ENCODE measurements at regions not wholly inside any gene's neighbourhood (a gene's known extent, or its start where the extent isn't known, plus 50 kb on each side); places are given as distances from the start of the nearest gene placed in this dataset.
"Not testable (repeated sequence)": the region's sequence is repeated elsewhere in the genome, so short reads cannot be mapped to it uniquely, and the experiment has no call there.

GRCh38 chr12:131443019-131444000 lies 267.6 kb upstream of the SFSWAP start:
- DNase-seq: no peak

DNA sequence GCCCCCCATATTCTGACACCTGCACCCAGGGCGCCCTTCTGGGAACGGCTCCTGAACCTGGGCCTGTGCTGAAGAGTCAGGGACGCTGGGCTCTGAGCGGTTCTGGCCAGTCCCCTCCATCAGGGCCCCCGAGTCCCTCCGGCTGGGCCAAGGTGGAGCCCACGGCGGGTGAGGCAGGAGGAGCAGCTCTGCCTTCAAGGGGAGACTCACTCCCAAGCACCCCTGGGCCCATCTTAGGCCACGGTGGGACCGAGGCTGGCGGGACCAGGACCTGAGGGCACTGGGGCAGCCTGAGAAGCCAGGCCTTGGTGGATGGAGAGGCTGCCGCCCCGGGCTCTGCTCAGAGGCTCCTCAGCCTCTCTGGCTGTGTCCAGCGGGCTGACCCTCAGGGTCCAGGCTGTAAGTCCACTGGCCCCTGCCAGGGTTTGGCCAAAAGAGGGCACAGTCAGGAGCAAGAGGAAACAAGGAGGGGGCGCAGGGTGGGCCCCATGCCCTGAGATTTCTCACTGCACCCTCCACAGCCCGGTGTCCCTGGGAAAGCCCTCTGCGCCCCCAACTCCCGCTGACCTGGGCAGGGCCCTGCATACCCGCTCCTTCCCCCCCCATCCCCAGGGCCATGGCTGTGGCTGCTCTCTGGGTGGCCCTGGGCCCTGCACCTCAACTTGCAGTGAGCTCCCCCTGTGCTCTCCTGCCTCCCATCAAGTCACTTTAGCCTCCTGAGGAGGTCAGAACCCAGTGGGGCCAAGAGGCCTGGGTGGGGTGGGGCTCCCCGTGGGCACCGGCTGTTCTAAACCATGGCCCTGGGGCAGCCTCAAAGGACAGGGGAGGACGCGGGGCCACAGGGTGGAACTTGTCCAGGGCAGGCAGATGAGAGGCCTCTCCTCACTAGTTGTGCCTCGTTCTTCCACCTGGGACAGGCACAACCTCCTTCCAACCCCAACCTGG lies 266.4 kb upstream of the SFSWAP start:
- DNase-seq: no peak

GRCh38 chr12:131445184-131445774 lies 265.6 kb upstream of the SFSWAP start:
- no peak for DNase-seq

DNA sequence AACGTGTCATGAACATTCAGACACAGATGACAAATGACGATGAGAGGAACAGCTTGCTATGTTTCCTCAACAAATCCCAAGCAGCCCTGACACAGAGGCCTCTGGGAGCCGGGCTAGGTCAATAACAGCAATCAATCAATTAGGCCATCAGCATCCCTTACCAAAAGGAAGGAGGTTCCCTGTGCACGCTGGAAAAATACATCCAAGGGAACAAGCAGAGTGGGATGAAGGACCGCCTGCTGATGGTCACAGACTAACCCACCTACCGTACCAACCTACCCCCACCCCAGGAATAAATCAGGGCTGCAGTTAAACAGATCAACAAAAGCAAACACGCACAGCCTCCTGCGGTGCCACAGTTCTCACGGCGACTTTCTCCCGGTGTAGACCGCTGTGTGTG lies 265.1 kb upstream of the SFSWAP start:
- no peak for DNase-seq

- DNase-seq: not testable (repeated sequence)
These were observed 263.3 kb upstream of the SFSWAP start for GRCh38 chr12:131447636-131448035.

- no peak for DNase-seq
These were observed 262.6 kb upstream of the SFSWAP start for GRCh38 chr12:131448254-131448795.

DNA sequence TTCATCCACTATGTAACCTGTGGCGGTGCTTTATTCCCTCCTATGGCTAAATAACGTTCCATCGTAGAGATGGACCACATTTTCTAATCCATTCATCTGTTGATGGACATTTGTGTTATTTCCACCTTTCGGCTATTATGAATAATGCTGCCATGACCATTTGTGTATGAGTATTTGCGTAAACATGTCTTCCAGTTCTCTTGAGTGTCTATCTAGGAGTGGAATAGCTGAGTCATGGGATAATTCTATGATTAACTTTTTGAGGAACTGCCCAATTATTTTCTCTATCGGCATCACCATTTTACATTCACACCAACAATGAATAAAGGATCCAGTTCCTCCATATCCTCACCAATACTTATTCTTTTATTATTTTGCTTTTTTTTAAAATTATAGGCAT lies 261.9 kb upstream of the SFSWAP start:
- no peak for DNase-seq

DNA sequence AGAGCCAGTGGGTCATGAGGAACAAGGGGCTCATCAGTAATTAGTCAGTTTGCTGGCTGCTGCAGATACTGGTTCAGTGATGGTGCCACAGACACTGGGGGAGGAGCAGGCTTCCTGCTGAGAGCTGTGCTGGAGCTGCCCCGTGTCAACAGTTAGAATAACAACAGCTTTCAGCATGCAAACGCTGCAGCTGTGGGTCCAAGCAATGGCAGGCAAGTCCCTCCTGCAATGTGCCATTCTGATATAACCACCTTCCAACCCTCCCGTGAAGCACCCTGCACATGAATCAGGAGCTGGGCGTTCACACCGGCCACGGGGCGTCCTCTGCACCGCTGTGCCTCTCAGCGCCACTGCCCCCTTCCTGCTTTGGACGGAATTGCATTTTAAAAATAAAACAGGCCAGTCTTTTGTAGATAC lies 258.4 kb upstream of the SFSWAP start:
- DNase-seq: no peak

GRCh38 chr12:131454418-131455217 lies 256.3 kb upstream of the SFSWAP start:
- no peak for DNase-seq

GRCh38 chr12:131455218-131455506 lies 255.7 kb upstream of the SFSWAP start:
- no peak for DNase-seq

DNA sequence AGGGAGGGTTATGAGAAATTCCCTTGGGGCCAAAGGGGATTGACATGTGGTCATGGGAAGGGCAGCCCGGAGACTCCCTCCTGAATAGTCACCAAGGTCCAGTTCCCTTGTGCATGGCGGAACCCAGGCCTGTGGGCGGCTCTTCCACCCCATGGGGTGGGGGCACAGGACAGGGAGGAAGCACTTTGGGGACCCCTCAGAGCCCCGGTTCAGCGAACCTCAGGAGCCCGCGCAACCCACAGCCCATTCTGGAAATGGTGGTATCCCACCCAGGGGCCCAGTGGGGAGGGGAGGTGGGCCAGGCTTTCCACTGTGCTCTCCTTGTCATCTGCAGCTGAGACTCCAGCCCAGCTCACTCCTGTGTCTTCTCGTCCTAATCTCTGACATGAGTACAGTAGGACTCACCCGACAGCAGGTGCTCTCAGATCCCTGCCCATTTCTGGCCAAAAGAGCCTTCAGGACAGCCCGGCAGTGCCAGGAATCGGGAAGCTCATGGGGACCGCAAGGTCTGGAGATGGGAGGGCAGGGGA lies 255.2 kb upstream of the SFSWAP start:
- no peak for DNase-seq

- no peak for DNase-seq
These were observed 254.4 kb upstream of the SFSWAP start for GRCh38 chr12:131456301-131457027.

- no peak for DNase-seq
These were observed 253.9 kb upstream of the SFSWAP start for GRCh38 chr12:131457028-131457310.

- no peak for DNase-seq
These were observed 253.4 kb upstream of the SFSWAP start for GRCh38 chr12:131457331-131458047.

GRCh38 chr12:131458048-131458374 lies 252.9 kb upstream of the SFSWAP start:
- no peak for DNase-seq

- no peak for DNase-seq
These were observed 251.7 kb upstream of the SFSWAP start for GRCh38 chr12:131458931-131459772.

DNA sequence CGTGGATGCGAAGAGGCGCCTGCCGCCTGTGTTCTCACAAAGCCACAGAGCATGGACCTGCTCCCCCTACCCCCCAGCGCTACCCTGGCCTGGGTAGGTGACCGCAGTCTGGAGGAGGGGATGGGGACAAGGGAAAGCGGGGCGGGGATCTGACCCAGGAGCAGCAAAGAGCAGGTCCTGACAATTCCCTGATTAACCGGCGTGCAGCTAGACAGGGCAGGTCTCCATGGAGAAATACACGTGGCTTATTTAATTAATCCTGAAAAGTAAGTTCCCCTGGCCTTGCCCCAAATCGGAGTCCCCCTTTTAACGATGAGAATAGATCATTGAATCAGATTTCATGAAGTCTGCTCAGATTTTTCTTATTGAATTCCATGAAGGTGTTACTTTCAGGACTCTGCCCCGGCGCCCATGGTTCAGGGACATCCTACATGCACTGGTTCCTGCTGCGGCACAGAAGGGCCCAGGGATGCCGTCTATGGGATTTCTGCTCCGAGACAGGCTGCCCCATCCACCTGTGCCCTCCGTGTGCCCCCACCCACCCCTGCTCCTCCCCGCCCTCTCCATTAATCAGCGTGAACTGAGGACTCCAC lies 251.0 kb upstream of the SFSWAP start:
- no peak for DNase-seq

- no peak for DNase-seq
These were observed 250.4 kb upstream of the SFSWAP start for GRCh38 chr12:131460520-131460919.

DNA sequence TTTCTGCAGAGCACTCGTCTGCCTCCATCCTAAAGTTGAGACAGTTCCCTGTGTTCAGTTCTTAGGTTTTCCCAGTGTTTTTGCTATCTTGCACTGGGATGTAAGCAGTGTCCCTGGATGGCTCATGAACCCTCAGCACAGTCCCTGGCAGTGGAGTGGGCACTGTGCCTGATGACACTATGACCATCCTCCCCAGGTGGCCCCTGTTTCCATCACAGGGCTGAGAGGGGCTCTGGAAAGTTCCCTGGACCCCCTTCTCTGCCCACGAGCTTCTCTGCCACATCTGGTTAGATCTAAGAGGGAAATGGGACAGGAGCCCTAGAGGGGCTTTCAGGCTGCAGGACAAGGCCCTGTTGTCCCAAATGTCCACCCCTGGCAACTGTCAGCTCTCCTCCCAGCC lies 249.8 kb upstream of the SFSWAP start:
- DNase-seq: no peak

DNA sequence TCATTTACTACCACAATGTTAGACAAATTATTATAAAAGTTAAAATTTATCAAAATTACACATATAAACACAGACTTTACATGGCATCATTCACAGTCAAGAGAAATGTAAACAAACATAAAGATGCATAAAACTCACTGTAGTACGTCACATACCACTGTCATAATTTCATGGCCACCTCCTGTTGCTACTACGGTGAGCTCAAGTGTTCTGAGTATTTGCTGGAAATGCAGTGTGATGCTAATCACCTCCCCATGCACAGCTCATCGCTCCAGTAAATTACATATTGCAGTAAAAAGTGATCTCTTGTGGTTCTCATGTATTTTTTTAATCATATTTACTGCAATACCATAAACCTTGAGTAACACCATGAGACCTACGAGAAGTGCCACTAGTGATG lies 247.7 kb upstream of the SFSWAP start:
- no peak for DNase-seq
